CD14-positive monocyte (primary cell): ENCODE measurements at regions not wholly inside any gene's neighbourhood (a gene's known extent, or its start where the extent isn't known, plus 50 kb on each side); places are given as distances from the start of the nearest gene placed in this dataset.
"Not testable (repeated sequence)": the region's sequence is repeated elsewhere in the genome, so short reads cannot be mapped to it uniquely, and the experiment has no call there.

ENCODE experiments used
- DNase-seq, 3 donors: peaks; one replicate each; pipeline ENCODE4 v3.0.0-alpha.2; 2011 to 2022
- H2AFZ ChIP-seq: 2 replicates; pipeline ENCODE4 v1.6.0; 2012; ENCODE audit warnings: mild to moderate bottlenecking, low read depth, low read length, inconsistent platforms; ENCODE audit not compliant: insufficient read depth, poor library complexity, severe bottlenecking
- H3K27ac ChIP-seq, 2 donors: 1 replicate in 1 of 2; 2 replicates in 1 of 2; pipeline ENCODE4 v1.5.1; 2012 to 2013; ENCODE audit warnings: low read length in 2 of 2, control low read depth in 1 of 2, inconsistent platforms in 1 of 2, low read depth in 1 of 2, mild to moderate bottlenecking in 1 of 2
- H3K27me3 ChIP-seq, 2 donors: one replicate each; pipeline versions ENCODE4 v1.6.0 to v1.6.1; 2011 to 2013; ENCODE audit warnings: low read length in 2 of 2; ENCODE audit not compliant: control insufficient read depth in 2 of 2, insufficient read depth in 2 of 2
- H3K36me3 ChIP-seq, 2 donors: replicated peaks in 1 of 2; 1 replicate in 1 of 2; 2 replicates in 1 of 2; pipeline versions ENCODE4 v1.5.1 to v1.6.1; 2012 to 2013; ENCODE audit warnings: low read length in 2 of 2, control low read depth in 1 of 2, inconsistent platforms in 1 of 2, mild to moderate bottlenecking in 1 of 2; ENCODE audit not compliant: insufficient read depth in 2 of 2, control insufficient read depth in 1 of 2
- H3K4me1 ChIP-seq, 2 donors: 1 replicate in 1 of 2; 2 replicates in 1 of 2; pipeline versions ENCODE4 v1.5.1 to v1.6.1; 2012 to 2013; ENCODE audit warnings: low read length in 2 of 2, control low read depth in 1 of 2, inconsistent platforms in 1 of 2, mild to moderate bottlenecking in 1 of 2, moderate library complexity in 1 of 2; ENCODE audit not compliant: insufficient read depth in 2 of 2, control insufficient read depth in 1 of 2
- H3K4me2 ChIP-seq: replicated peaks from 2 replicates; pipeline ENCODE3; 2012; ENCODE audit warnings: low read length, moderate library complexity, mild to moderate bottlenecking; ENCODE audit not compliant: poor library complexity, severe bottlenecking; ENCODE audit errors: extremely low read depth
- H3K4me3 ChIP-seq, 3 experiments: fragments of 200-600 bp in 1 of 3; sonication (generic) in 1 of 3; replicated peaks in 1 of 3; 1 replicate in 2 of 3; 2 replicates in 1 of 3; pipeline ENCODE4 v1.5.1; 2011 to 2013; ENCODE audit warnings: low read length in 3 of 3, mild to moderate bottlenecking in 3 of 3, control low read depth in 2 of 3, low read depth in 2 of 3, inconsistent platforms in 1 of 3, moderate library complexity in 1 of 3
- H3K79me2 ChIP-seq: 2 replicates; pipeline ENCODE4 v1.6.0; 2012; ENCODE audit warnings: mild to moderate bottlenecking, control low read depth, inconsistent platforms, low read length, moderate library complexity; ENCODE audit not compliant: insufficient read depth
- H3K9ac ChIP-seq: 2 replicates; pipeline ENCODE4 v1.6.0; 2017; ENCODE audit warnings: low read length, mild to moderate bottlenecking; ENCODE audit not compliant: insufficient read depth, poor library complexity, severe bottlenecking
- H3K9me3 ChIP-seq, 2 donors: replicated peaks in 1 of 2; 1 replicate in 1 of 2; 2 replicates in 1 of 2; pipeline versions ENCODE4 v1.5.1 to v1.6.1; 2012 to 2013; ENCODE audit warnings: low read length in 2 of 2, control low read depth in 1 of 2; ENCODE audit not compliant: control insufficient read depth in 1 of 2, insufficient read depth in 1 of 2
- H4K20me1 ChIP-seq: 2 replicates; pipeline ENCODE4 v1.6.0; 2012; ENCODE audit warnings: mild to moderate bottlenecking, low read length, control low read depth, moderate library complexity; ENCODE audit not compliant: insufficient read depth
- H3K27ac Mint-ChIP-seq, 7 donors: one replicate each; pipeline ENCODE4 v1.8.0; 2020; ENCODE audit warnings: mild to moderate bottlenecking in 7 of 7, mixed read lengths in 7 of 7, moderate library complexity in 6 of 7, inconsistent platforms in 2 of 7
- H3K27me3 Mint-ChIP-seq, 3 donors: one replicate each; pipeline ENCODE4 v1.8.0; 2021 to 2022; ENCODE audit warnings: low read depth in 3 of 3, mild to moderate bottlenecking in 3 of 3, mixed read lengths in 3 of 3, moderate library complexity in 3 of 3, inconsistent platforms in 1 of 3
- H3K36me3 Mint-ChIP-seq, 2 donors: one replicate each; pipeline ENCODE4 v1.8.0; 2020; ENCODE audit warnings: mixed read lengths in 2 of 2, inconsistent platforms in 1 of 2, mild to moderate bottlenecking in 1 of 2
- H3K4me1 Mint-ChIP-seq: one replicate; pipeline ENCODE4 v1.8.0; 2020; ENCODE audit warnings: mild to moderate bottlenecking, mixed read lengths
- H3K4me3 Mint-ChIP-seq, 2 donors: one replicate each; pipeline ENCODE4 v1.8.0; 2020; ENCODE audit warnings: mild to moderate bottlenecking in 2 of 2, mixed read lengths in 2 of 2, moderate library complexity in 1 of 2
- H3K9me3 Mint-ChIP-seq, 7 donors: one replicate each; pipeline ENCODE4 v1.8.0; 2020 to 2022; ENCODE audit warnings: mixed read lengths in 7 of 7, mild to moderate bottlenecking in 6 of 7, moderate library complexity in 6 of 7, inconsistent platforms in 2 of 7
- WGBS: methylation state at CpG from one replicate; pipeline ENCODE4 v1.1.5; 2013; ENCODE audit warnings: missing lambda C conversion rate; ENCODE audit not compliant: insufficient coverage; 5-methylcytosine and 5-hydroxymethylcytosine counted together
- intact Hi-C, 2 donors: fragments of 100-400 bp; cut with micrococcal nuclease; formaldehyde crosslinking; loops; one replicate each; pipeline versions ENCODE4 v1.15.0 to v1.15.1; 2023
- TF ChIP-seq, protein P1 (sequence below): fragments of 200-600 bp; IDR thresholded peaks from one replicate; pipeline ENCODE4 v1.8.0; 2022; ENCODE audit warnings: antibody characterized with exemption, mild to moderate bottlenecking

DNA sequence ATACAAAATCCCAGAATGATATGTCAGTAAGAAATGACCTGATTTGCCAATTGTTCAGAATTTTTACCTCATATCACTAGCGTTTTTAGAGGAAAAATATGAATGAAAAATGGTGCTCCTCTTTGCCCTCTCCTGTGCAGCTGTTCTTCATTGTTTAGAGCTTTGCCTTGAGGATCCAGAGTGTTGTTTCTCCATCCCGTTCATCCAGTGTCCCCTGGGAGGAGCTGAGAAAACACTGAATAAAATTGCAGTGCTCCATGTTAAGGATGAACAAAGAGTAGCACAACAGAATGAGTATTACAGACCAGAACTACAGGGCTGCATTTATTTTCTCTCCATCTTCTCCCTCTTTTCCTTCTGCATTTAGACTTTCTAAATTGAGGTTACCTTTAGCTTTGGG is 133.1 kb downstream of the ADCYAP1 start:
- H3K79me2 ChIP-seq = no peaks in the 10 kb centered on the region
- no peaks in the 10 kb centered on the region for H4K20me1 ChIP-seq
- no peak overlapping the region for H3K4me2 ChIP-seq
- Mint-ChIP-seq H3K9me3 (peaks cover 10 to 26% (median 15%) of the 10 kb centered on the region in 7 donors), H3K4me1 (no peaks in the 10 kb centered on the region), H3K4me3 (no peak overlapping the region), H3K36me3 (no peaks in the 10 kb centered on the region), H3K27me3 (peaks cover 0 to 2% (median 0%) of the 10 kb centered on the region in 3 donors), H3K27ac (no peak overlapping the region)
- no peaks in the 10 kb centered on the region for H3K4me1 ChIP-seq
- H3K27ac ChIP-seq = no peak overlapping the region
- peaks cover 0 to 19% of the 10 kb centered on the region in 2 donors for H3K9me3 ChIP-seq
- H3K4me3 ChIP-seq = no peak overlapping the region
- no peak for DNase-seq
- H3K27me3 ChIP-seq = no peaks in the 10 kb centered on the region
- H2AFZ ChIP-seq = no peak overlapping the region
- no peak overlapping the region for H3K9ac ChIP-seq
- TF ChIP-seq, protein P1, sequence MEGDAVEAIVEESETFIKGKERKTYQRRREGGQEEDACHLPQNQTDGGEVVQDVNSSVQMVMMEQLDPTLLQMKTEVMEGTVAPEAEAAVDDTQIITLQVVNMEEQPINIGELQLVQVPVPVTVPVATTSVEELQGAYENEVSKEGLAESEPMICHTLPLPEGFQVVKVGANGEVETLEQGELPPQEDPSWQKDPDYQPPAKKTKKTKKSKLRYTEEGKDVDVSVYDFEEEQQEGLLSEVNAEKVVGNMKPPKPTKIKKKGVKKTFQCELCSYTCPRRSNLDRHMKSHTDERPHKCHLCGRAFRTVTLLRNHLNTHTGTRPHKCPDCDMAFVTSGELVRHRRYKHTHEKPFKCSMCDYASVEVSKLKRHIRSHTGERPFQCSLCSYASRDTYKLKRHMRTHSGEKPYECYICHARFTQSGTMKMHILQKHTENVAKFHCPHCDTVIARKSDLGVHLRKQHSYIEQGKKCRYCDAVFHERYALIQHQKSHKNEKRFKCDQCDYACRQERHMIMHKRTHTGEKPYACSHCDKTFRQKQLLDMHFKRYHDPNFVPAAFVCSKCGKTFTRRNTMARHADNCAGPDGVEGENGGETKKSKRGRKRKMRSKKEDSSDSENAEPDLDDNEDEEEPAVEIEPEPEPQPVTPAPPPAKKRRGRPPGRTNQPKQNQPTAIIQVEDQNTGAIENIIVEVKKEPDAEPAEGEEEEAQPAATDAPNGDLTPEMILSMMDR = no peak
- WGBS = 40% methylated on average over 1 of the region's 2 CpGs
- no peaks in the 10 kb centered on the region for H3K36me3 ChIP-seq
- intact Hi-C loops = no loop called here

DNA sequence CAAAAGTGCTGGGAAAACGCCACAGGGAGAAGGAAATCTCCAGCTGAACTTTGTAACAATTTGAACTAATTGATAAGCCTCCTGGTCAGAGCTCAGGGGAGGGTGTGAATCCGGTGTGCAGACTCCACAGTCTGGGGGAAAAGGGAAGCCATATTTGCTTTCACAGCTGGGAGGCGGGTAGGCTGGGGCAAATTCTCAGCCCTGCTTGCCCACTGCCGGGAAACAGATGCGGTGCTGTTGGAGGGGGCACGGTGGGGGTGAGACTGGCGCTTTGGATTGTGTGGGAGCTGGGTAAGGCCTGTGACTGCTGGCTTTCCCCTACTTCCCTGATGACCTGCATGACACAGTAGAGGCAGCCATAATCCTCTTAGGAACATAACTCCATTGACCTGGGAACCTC is 134.8 kb downstream of the ADCYAP1 start:
- Mint-ChIP-seq H3K27ac (no peak overlapping the region), H3K4me1 (no peaks in the 10 kb centered on the region)

DNA sequence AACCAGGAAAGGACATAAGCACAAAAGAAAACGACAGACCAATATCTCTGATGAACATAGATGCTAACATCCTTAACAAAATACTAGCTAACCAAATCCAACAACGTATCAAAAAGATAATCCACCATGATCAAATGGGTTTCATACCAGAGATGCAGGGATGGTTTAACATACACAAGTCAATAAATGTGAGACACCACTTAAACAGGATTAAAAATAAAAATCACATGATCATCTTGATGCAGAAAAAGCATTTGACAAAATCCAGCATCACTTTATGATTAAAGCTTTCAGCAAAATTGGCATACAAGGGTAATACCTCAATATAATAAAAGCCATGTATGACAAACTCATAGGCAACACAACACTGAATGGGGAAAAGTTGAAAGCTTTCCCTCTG is 138.4 kb downstream of the ADCYAP1 start:
- H3K4me1 ChIP-seq, H3K4me3 ChIP-seq, H3K4me2 ChIP-seq, H3K27ac ChIP-seq, DNase-seq, H3K4me3 Mint-ChIP-seq, H3K27me3 Mint-ChIP-seq, H4K20me1 ChIP-seq, H3K27ac Mint-ChIP-seq, H3K36me3 ChIP-seq, H3K36me3 Mint-ChIP-seq, H2AFZ ChIP-seq, H3K4me1 Mint-ChIP-seq, H3K27me3 ChIP-seq, H3K79me2 ChIP-seq, H3K9ac ChIP-seq: not testable (repeated sequence)
- WGBS = no CpG with 5 or more reads among the region's 2 CpGs
- H3K9me3 ChIP-seq = peaks cover 0 to 14% of the 10 kb centered on the region in 2 donors
- intact Hi-C loops = loop anchor here in 1 of 2 donors (10.0 kb wide), 1 partner anchor 62 kb away; no protein-coding TSS in a partner anchor
- peaks cover 8 to 21% (median 12%) of the 10 kb centered on the region in 7 donors for H3K9me3 Mint-ChIP-seq

More for the DNA sequence above, 134.8 kb downstream of the ADCYAP1 start:
- Mint-ChIP-seq H3K4me3 (no peak overlapping the region), H3K27me3 (peaks cover 0 to 2% (median 0%) of the 10 kb centered on the region in 3 donors), H3K9me3 (peaks cover 10 to 24% (median 12%) of the 10 kb centered on the region in 7 donors), H3K36me3 (no peaks in the 10 kb centered on the region)
- Histone ChIP-seq H2AFZ (no peak overlapping the region), H3K9me3 (peaks cover 0 to 19% of the 10 kb centered on the region in 2 donors), H3K36me3 (no peaks in the 10 kb centered on the region), H3K4me3 (no peak overlapping the region), H4K20me1 (no peaks in the 10 kb centered on the region), H3K79me2 (no peaks in the 10 kb centered on the region), H3K4me2 (no peak overlapping the region), H3K9ac (no peak overlapping the region), H3K4me1 (no peaks in the 10 kb centered on the region), H3K27me3 (no peaks in the 10 kb centered on the region), H3K27ac (no peak overlapping the region)
- no peak for DNase-seq
- 98% methylated on average over 6 of the region's 7 CpGs for WGBS
- intact Hi-C loops = no loop called here
- TF ChIP-seq, protein P1 = no peak
